ENCODE measurements at regions not wholly inside any gene's neighbourhood (a gene's known extent, or its start where the extent isn't known, plus 50 kb on each side); places are given as distances from the start of the nearest gene placed in this dataset.

GRCh38 chr2:236408786-236409185, 144.6 kb upstream of the ASB18 start:
- TF ChIP-seq CTCF (conservative IDR thresholded peaks at IDR 0.05; ENCODE audit: low read depth, low read length) (no peak), EZH2 (IDR thresholded peaks at IDR 0.05; ENCODE audit: low read length, unreplicated experiment) (no peak)

Data from PC-3 (cell line).